HCT116 (cell line): ENCODE measurements at regions not wholly inside any gene's neighbourhood (a gene's known extent, or its start where the extent isn't known, plus 50 kb on each side); places are given as distances from the start of the nearest gene placed in this dataset.

Experiments used
- CTCF ChIP-seq, 3 experiments: fragments of 200-600 bp in 1 of 3; sonication (generic) in 1 of 3; IDR thresholded peaks in 2 of 3; conservative IDR thresholded peaks in 1 of 3; 2 replicates each; pipeline ENCODE4 v1.5.1; 2012 to 2017; ENCODE audit warnings: low read depth in 2 of 3, low read length in 2 of 3, antibody characterized with exemption in 1 of 3, borderline replicate concordance in 1 of 3, control low read depth in 1 of 3, mild to moderate bottlenecking in 1 of 3, mixed read lengths in 1 of 3, mixed run types in 1 of 3, moderate library complexity in 1 of 3; ENCODE audit not compliant: insufficient read depth in 1 of 3
- EZH2phosphoT487 ChIP-seq: fragments of 200-600 bp; IDR thresholded peaks from 2 replicates; pipeline ENCODE4 v1.6.1; 2018; ENCODE audit warnings: antibody characterized with exemption, borderline replicate concordance
- POLR2AphosphoS5 ChIP-seq: IDR thresholded peaks from 2 replicates; pipeline ENCODE4 v1.6.1; 2011; ENCODE audit warnings: mild to moderate bottlenecking, low read depth, low read length, moderate library complexity
- SIN3A ChIP-seq: IDR thresholded peaks from 2 replicates; pipeline ENCODE4 v1.6.1; 2012; ENCODE audit warnings: low read depth

- TF ChIP-seq CTCF (IDR thresholded peaks at IDR 0.05 in 2 of 3, conservative IDR thresholded peaks at IDR 0.05 in 1 of 3; ENCODE audit: borderline replicate concordance in 1 of 3, insufficient read depth in 1 of 3, low read depth in 2 of 3, low read length in 2 of 3) (no peak), SIN3A (no peak), EZH2phosphoT487 (no peak), POLR2AphosphoS5 (no peak)
Measured at GRCh38 chr12:14264778-14265177, 100.7 kb upstream of the ATF7IP start.
